Medulla oblongata (tissue), 1 donor: ENCODE measurements at regions not wholly inside any gene's neighbourhood (a gene's known extent, or its start where the extent isn't known, plus 50 kb on each side); places are given as distances from the start of the nearest gene placed in this dataset.
"Not testable (repeated sequence)": the region's sequence is repeated elsewhere in the genome, so short reads cannot be mapped to it uniquely, and the experiment has no call there.

Source experiments
- DNase-seq: peaks from one replicate; pipeline ENCODE4 v3.0.0-alpha.2; 2015; ENCODE audit errors: extremely low spot score

GRCh38 chr9:85792057-85792456 lies 50.3 kb upstream of the AGTPBP1 start:
- not testable (repeated sequence) for DNase-seq

DNA sequence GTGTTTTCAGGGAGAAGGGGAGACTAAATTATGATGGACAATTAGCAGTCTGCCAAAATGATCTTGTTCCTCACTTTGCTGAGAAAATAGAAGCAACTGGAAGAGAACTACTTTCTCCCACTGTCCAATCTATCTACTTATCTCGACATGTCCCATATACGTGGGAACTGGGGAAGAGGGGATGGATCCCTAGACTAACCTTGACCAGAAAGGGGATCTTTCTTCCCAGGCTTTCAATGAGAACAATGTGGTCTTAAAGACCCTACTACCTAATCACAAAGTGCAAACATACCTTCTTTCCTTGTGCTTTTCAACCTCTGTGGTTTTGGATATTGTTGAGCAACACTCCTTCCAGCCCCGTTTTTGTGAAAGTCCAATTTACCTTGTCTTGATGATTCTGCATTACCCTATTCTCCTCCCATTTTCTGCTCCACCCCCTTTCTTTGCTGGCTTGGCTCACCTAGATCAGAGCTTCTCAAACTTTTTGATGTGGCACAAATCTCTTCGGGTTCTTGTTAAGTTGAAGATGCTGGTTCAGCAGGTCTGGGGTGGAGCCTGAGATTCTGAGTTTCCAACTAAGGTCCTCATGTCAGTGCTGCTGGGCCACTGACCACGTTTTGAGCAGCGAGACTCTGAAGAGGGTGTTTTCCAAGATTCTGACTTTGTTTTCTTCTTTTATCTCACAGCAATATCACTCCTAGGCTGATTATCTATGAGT lies 61.4 kb upstream of the AGTPBP1 start:
- not testable (repeated sequence) for DNase-seq

DNA sequence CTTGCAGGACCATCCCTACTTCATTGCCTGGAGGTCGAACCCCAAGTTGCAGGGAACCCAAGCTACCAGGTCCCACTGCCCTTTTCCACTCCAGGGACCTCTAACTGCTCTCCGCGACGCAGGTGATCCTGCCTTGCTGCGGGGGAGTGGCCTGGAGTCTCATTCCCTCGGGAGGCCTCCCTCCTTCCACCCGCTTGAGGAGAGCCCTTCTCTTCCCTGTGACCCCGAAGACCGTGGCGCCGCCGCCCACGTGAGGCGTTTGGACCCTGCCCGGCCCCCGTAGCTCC lies 63.0 kb upstream of the AGTPBP1 start:
- not testable (repeated sequence) for DNase-seq

- peak; percentile 70 for DNase-seq
Observed at GRCh38 chr9:85805134-85806005, 63.6 kb upstream of the AGTPBP1 start.

GRCh38 chr9:85808329-85808728 lies 66.6 kb upstream of the AGTPBP1 start:
- DNase-seq, result not testable (repeated sequence)

GRCh38 chr9:85813388-85813787 lies 71.6 kb upstream of the AGTPBP1 start:
- DNase-seq, result not testable (repeated sequence)

GRCh38 chr9:85814800-85815199 lies 73.0 kb upstream of the AGTPBP1 start:
- not testable (repeated sequence) for DNase-seq

DNA sequence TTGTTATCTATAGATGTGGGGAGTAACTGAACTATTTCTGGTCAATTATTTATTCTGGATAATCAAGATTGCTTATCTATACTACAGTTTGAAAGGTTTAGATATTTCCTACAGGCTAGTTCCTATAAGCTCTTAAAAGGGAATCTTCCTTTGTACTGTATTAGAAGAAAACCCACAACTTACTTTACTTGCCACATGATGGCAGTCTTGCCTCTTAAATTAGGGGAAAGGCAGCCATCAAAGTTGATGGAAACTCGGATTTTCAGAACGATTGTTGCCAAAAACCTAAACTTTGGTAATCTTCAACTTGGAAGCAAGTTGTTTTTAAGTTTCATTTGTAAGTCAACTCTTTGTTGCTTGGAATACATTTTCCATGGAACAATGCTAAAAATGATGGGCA lies 77.2 kb upstream of the AGTPBP1 start:
- DNase-seq, result peak; percentile 20

DNA sequence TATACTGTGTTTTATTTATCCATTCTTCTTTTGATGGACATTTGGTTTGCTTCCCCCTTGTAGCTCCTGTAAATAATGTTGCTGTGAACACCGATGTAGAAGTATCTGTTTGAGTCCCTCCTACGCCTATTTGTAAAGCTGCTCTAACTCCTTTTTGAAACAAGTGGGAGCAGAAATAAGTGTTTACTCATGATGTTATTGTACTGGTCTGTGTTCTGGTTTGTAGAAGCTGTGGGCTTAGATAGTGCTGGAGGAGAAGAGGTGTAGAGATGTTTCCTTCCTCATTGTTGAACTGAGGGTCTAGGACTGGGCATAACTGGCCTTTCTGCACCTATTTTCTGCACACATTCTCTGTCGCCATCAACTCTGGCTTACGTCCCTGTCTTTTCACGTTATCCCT lies 78.8 kb upstream of the AGTPBP1 start:
- not testable (repeated sequence) for DNase-seq

DNA sequence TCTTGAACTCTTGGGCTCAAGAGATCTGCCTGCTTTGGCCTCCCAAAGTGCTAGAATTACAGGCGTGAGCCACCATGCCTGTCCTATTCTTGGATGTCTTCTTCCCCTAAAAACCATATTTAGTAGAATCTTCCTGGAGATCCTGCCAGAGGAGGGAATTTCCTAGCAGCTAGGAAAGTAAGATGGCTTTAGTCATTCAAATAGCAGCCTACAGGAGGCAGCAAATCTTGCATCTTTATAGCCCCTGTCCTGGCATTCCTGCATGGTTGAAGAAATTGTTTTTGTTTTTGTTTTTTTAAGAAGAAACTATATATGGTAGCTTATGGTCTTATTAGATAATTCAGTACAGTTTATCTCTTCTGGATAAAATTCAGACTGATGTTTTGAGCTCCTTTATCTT lies 83.2 kb upstream of the AGTPBP1 start:
- DNase-seq, result not testable (repeated sequence)

- not testable (repeated sequence) for DNase-seq
Observed at GRCh38 chr9:85834591-85834990, 92.8 kb upstream of the AGTPBP1 start.

- DNase-seq, result not testable (repeated sequence)
Observed at GRCh38 chr9:85843949-85844348, 97.0 kb upstream of the NAA35 start.

- not testable (repeated sequence) for DNase-seq
Observed at GRCh38 chr9:85847782-85848181, 93.2 kb upstream of the NAA35 start.

GRCh38 chr9:85858056-85858750 lies 82.7 kb upstream of the NAA35 start:
- peak; percentile 53 for DNase-seq

DNA sequence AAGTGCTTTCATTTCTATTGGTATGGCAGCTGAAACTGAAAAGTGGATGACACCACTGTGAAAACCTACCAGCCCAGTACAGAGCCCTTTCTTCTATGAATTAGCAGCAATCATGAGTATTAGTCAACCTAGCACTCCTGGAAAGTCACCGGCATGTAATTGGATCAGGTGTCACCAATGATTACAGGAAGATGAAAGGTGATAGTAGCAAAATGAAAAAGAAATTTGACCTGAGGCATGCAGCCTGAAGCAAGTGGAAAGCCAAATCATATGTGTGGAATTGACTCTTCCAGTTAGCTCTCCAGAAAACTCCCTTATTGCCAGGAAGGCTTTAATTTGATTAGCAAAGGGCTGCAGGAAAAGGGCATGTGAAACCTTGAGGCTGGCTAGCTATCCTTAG lies 81.2 kb upstream of the NAA35 start:
- DNase-seq, result no peak

DNA sequence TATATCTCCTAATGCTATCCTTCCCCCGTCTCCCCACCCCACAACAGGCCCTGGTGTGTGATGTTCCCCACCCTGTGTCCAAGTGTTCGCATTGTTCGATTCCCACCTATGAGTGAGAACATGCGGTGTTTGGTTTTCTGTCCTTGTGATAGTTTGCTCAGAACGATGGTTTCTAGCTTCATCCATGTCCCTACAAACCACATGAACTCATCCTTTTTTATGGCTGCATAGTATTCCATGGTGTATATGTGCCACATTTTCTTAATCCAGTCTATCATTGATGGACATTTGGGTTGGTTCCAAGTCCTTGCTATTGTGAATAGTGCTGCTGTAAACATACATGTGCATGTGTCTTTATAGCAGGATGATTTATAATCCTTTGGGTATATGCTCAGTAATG lies 79.1 kb upstream of the NAA35 start:
- not testable (repeated sequence) for DNase-seq

DNA sequence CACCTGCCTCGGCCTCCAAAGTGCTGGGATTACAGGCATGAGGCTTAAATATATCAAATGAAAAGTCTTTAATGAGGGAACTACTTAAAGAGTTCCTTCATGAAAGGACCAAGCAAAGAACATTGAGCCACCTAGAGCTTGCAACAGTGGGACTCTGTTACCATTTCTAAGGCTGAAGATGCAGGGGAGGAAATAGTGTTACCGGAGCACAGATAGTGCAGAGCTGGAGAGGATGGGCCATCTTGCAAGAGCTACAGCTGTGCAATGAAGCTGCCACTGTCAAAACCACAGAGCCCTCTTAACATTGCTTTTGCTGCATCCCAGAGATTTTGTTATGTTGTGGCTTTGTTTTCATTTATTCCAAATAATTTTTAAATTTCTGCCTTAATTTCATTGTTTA lies 77.1 kb upstream of the NAA35 start:
- DNase-seq, result no peak

- no peak for DNase-seq
Observed at GRCh38 chr9:85871008-85871407, 69.9 kb upstream of the NAA35 start.

DNA sequence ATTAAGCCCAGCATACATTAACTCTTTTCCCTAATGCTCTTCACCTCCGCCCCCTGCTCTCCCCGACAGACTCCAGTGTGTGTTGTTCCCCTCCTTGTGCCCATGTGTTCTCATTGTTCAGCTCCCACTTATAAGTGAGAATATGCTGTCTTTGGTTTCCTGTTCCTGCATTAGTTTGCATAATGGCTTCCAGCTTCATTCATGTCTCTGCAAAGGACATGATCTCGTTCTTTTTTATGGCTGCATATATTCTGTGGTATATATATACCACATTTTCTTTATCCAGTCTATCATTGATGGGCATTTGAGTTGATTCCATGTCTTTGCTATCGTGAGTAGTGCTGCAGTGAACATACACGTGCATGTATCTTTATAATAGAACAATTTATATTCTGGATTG lies 69.3 kb upstream of the NAA35 start:
- not testable (repeated sequence) for DNase-seq

DNA sequence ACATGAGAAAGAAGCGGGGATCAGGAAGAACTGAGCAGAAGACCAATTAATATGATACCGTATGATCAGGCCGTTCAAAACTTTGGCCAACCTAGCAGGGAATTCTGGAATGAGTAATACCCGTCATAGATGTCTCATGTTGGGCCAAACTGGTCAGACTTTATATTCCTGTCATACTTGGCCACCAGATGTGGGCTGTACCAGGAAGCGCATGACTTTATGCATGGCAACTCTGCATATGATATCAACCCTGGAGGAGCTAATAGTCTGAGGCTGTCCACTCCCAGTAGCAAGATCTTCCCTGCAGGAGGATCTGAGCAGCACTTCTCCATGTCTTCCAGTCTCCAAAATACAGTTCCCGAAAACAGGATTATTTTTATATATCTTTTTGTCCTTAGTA lies 68.5 kb upstream of the NAA35 start:
- no peak for DNase-seq

- no peak for DNase-seq
Observed at GRCh38 chr9:85876628-85877027, 64.3 kb upstream of the NAA35 start.

DNA sequence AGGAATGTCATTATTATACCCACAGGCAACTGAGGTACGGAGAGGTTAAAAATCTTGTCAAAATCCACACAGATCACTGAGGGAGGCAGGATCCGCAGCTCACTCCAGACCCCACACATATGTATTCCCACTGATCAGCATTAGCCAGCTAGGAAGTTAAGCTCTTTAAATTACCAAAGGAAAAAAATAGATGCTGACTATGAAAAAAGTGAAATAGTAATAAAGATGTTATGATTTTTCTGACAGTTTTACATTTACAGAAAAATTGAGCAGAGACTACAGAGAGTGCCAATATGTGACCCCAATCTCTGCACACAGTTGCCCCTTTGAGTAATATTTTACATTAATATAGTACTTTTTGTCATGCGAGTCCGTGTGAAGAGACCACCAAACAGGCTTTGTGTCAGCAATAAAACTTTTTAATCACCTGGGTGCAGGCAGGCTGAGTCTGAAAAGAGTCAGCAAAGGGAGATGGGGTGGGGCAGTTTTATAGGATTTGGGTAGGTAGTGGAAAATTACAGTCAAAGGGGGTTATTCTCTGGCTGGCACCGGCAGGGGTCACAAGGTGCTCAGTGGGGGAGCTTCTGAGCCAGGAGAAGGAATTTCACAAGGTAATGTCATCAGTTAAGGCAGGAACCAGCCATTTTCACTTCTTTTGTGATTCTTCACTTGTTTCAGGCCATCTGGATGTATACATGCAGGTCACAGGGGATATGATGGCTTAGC lies 61.9 kb upstream of the NAA35 start:
- DNase-seq, result not testable (repeated sequence)
